GM12878 (cell line): ENCODE measurements at regions not wholly inside any gene's neighbourhood (a gene's known extent, or its start where the extent isn't known, plus 50 kb on each side); places are given as distances from the start of the nearest gene placed in this dataset.

Experiments used
- BACH1 ChIP-seq: fragments of 450-650 bp; IDR thresholded peaks from 2 replicates; pipeline ENCODE4 v1.6.1; 2017; ENCODE audit warnings: mild to moderate bottlenecking, borderline replicate concordance
- CREM ChIP-seq: IDR thresholded peaks from 2 replicates; pipeline ENCODE4 v1.6.1; 2014; ENCODE audit warnings: antibody characterized with exemption, low read depth
- REST ChIP-seq: IDR thresholded peaks from 2 replicates; pipeline ENCODE4 v1.6.1; 2012; ENCODE audit warnings: mild to moderate bottlenecking, low read depth, low read length
- STAT3 ChIP-seq: IDR thresholded peaks from 2 replicates; pipeline ENCODE4 v1.6.1; 2011; ENCODE audit warnings: low read depth, low read length, improper control_type of control experiment
- ZNF207 ChIP-seq: fragments of 450-650 bp; IDR thresholded peaks from 2 replicates; pipeline ENCODE4 v1.6.1; 2014; ENCODE audit warnings: antibody characterized with exemption, mild to moderate bottlenecking, borderline replicate concordance
- ZZZ3 ChIP-seq: IDR thresholded peaks from 2 replicates; pipeline ENCODE4 v1.6.1; 2011; ENCODE audit warnings: low read depth; ENCODE audit not compliant: control insufficient read depth, insufficient read length
- TF ChIP-seq, protein P1 (sequence below): IDR thresholded peaks from 2 replicates; pipeline ENCODE4 v1.6.1; 2012; ENCODE audit warnings: improper control_type of control experiment, low read depth, low read length; ENCODE audit not compliant: insufficient replicate concordance
- TF ChIP-seq, protein P2 (sequence below): IDR thresholded peaks from 2 replicates; pipeline ENCODE4 v1.6.1; 2011; ENCODE audit warnings: low read depth, mild to moderate bottlenecking, low read length, moderate library complexity, borderline replicate concordance; ENCODE audit errors: extremely low read depth

DNA sequence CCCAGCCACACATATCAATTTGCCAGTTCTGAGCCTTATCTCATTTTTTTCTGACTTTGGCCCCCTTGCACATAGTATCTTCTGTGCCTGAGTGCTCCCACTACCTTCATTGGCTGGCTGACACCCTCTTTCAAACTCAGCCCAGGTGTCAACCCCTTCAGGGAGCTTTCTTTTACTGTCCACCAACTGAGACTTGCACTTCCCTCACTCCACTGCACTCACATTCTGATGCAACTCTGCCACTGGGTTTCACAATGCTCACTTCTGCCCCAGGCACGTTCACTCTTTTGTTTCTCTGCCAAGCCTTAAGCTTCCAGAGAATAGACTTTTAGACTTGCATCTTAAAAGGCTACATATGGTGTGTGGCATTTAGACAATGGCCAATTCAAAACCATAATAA is 101.5 kb upstream of the CBLB start (continued):
- TF ChIP-seq REST (no peak), CREM (no peak), ZZZ3 (no peak), STAT3 (no peak), BACH1 (no peak), ZNF207 (no peak)
- TF ChIP-seq, protein P1, sequence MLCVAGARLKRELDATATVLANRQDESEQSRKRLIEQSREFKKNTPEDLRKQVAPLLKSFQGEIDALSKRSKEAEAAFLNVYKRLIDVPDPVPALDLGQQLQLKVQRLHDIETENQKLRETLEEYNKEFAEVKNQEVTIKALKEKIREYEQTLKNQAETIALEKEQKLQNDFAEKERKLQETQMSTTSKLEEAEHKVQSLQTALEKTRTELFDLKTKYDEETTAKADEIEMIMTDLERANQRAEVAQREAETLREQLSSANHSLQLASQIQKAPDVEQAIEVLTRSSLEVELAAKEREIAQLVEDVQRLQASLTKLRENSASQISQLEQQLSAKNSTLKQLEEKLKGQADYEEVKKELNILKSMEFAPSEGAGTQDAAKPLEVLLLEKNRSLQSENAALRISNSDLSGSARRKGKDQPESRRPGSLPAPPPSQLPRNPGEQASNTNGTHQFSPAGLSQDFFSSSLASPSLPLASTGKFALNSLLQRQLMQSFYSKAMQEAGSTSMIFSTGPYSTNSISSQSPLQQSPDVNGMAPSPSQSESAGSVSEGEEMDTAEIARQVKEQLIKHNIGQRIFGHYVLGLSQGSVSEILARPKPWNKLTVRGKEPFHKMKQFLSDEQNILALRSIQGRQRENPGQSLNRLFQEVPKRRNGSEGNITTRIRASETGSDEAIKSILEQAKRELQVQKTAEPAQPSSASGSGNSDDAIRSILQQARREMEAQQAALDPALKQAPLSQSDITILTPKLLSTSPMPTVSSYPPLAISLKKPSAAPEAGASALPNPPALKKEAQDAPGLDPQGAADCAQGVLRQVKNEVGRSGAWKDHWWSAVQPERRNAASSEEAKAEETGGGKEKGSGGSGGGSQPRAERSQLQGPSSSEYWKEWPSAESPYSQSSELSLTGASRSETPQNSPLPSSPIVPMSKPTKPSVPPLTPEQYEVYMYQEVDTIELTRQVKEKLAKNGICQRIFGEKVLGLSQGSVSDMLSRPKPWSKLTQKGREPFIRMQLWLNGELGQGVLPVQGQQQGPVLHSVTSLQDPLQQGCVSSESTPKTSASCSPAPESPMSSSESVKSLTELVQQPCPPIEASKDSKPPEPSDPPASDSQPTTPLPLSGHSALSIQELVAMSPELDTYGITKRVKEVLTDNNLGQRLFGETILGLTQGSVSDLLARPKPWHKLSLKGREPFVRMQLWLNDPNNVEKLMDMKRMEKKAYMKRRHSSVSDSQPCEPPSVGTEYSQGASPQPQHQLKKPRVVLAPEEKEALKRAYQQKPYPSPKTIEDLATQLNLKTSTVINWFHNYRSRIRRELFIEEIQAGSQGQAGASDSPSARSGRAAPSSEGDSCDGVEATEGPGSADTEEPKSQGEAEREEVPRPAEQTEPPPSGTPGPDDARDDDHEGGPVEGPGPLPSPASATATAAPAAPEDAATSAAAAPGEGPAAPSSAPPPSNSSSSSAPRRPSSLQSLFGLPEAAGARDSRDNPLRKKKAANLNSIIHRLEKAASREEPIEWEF, result no peak
- TF ChIP-seq, protein P2, sequence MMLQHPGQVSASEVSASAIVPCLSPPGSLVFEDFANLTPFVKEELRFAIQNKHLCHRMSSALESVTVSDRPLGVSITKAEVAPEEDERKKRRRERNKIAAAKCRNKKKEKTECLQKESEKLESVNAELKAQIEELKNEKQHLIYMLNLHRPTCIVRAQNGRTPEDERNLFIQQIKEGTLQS, result no peak
